IMR-90 (cell line): ENCODE measurements at regions not wholly inside any gene's neighbourhood (a gene's known extent, or its start where the extent isn't known, plus 50 kb on each side); places are given as distances from the start of the nearest gene placed in this dataset.

ENCODE experiments used
- ATAC-seq: fragments of 200-7000 bp; cut with Tn5 transposase; 2 replicates; pipeline ENCODE4 v1.9.1; 2020; ENCODE audit warnings: low read depth, mild to moderate bottlenecking, moderate library complexity
- BruUV-seq: library from RNA; stranded (reverse); fragments of 400-500 nt; replicated peaks from 2 replicates; lab custom pipeline; 2021; lab: Mats Ljungman, UMichigan
- CTCF ChIA-PET: fragments of 300-600 bp; formaldehyde crosslinking; extraction: SDS; loops from one replicate; lab custom pipeline; 2021; ENCODE audit warnings: antibody characterized with exemption; lab: Yijun Ruan, JAX
- POLR2A ChIA-PET: fragments of 300-600 bp; sonication (Branson Sonifier 250); formaldehyde crosslinking; loops from one replicate; lab custom pipeline; 2022; ENCODE audit warnings: antibody characterized with exemption; ENCODE audit not compliant: unreplicated experiment; lab: Charles Lee
- DNase-seq: peaks from one replicate; pipeline ENCODE4 v3.0.0; 2013
- H2AFZ ChIP-seq: replicated peaks from 2 replicates; pipeline ENCODE3; 2013; ENCODE audit warnings: low read length, mild to moderate bottlenecking; ENCODE audit not compliant: poor library complexity
- H2AK5ac ChIP-seq: 2 replicates; pipeline ENCODE4 v1.6.1; 2013; ENCODE audit warnings: low read depth, low read length, inconsistent platforms
- H2AK9ac ChIP-seq: replicated peaks from 2 replicates; pipeline ENCODE3; 2013; ENCODE audit warnings: mild to moderate bottlenecking, low read depth, low read length, moderate library complexity; ENCODE audit not compliant: poor library complexity
- H2BK120ac ChIP-seq: 2 replicates; pipeline ENCODE4 v1.6.1; 2013; ENCODE audit warnings: low read depth, low read length, inconsistent platforms
- H2BK15ac ChIP-seq: 3 replicates; pipeline ENCODE4 v1.6.1; 2013; ENCODE audit warnings: low read depth, low read length, inconsistent platforms
- H2BK20ac ChIP-seq: 2 replicates; pipeline ENCODE4 v1.6.1; 2013; ENCODE audit warnings: low read depth, mild to moderate bottlenecking, inconsistent platforms, low read length, moderate library complexity
- H2BK5ac ChIP-seq: 2 replicates; pipeline ENCODE4 v1.6.1; 2013; ENCODE audit warnings: mild to moderate bottlenecking, low read depth, low read length, inconsistent platforms; ENCODE audit not compliant: poor library complexity, severe bottlenecking
- H3K14ac ChIP-seq: replicated peaks from 2 replicates; pipeline ENCODE4 v1.6.1; 2013; ENCODE audit warnings: low read depth, low read length, inconsistent platforms
- H3K18ac ChIP-seq: 2 replicates; pipeline ENCODE4 v1.6.1; 2013; ENCODE audit warnings: low read depth, low read length, control low read depth
- H3K23ac ChIP-seq: 2 replicates; pipeline ENCODE4 v1.6.1; 2013; ENCODE audit warnings: low read depth, low read length, inconsistent platforms
- H3K27ac ChIP-seq: 2 replicates; pipeline ENCODE4 v1.5.1; 2013; ENCODE audit warnings: mild to moderate bottlenecking, control low read depth, low read length; ENCODE audit not compliant: insufficient read depth
- H3K27me3 ChIP-seq: 2 replicates; pipeline ENCODE4 v1.6.1; 2013; ENCODE audit warnings: low read length; ENCODE audit not compliant: control insufficient read depth, insufficient read depth
- H3K36me3 ChIP-seq: 2 replicates; pipeline ENCODE4 v1.6.1; 2013; ENCODE audit warnings: low read length, mixed read lengths; ENCODE audit not compliant: control insufficient read depth, insufficient read depth
- H3K4ac ChIP-seq: 2 replicates; pipeline ENCODE4 v1.6.1; 2013; ENCODE audit warnings: low read depth, low read length, inconsistent platforms
- H3K4me1 ChIP-seq: 2 replicates; pipeline ENCODE4 v1.6.1; 2013; ENCODE audit warnings: low read length, mixed read lengths; ENCODE audit not compliant: control insufficient read depth, insufficient read depth
- H3K4me2 ChIP-seq: 2 replicates; pipeline ENCODE4 v1.6.1; 2013; ENCODE audit warnings: low read depth, mild to moderate bottlenecking, control low read depth, low read length, moderate library complexity
- H3K4me3 ChIP-seq: 2 replicates; pipeline ENCODE4 v1.5.1; 2013; ENCODE audit warnings: low read depth, mild to moderate bottlenecking, control low read depth, low read length, moderate library complexity; ENCODE audit not compliant: insufficient read depth
- H3K56ac ChIP-seq: 2 replicates; pipeline ENCODE4 v1.6.1; 2013; ENCODE audit warnings: low read length, inconsistent platforms; ENCODE audit not compliant: insufficient read depth; ENCODE audit errors: extremely low read depth
- H3K79me1 ChIP-seq, 2 experiments: 2 replicates each; pipeline ENCODE4 v1.6.1; 2013; ENCODE audit warnings: low read length in 2 of 2, inconsistent platforms in 1 of 2, low read depth in 1 of 2
- H3K9ac ChIP-seq: 2 replicates; pipeline ENCODE4 v1.6.1; 2013; ENCODE audit warnings: low read depth, low read length, control low read depth
- H3K9me1 ChIP-seq: 2 replicates; pipeline ENCODE4 v1.6.1; 2013; ENCODE audit warnings: low read length, inconsistent platforms; ENCODE audit not compliant: insufficient read depth
- H3K9me3 ChIP-seq: 2 replicates; pipeline ENCODE4 v1.6.1; 2013; ENCODE audit warnings: low read length; ENCODE audit not compliant: control insufficient read depth, insufficient read depth
- H4K20me1 ChIP-seq: 2 replicates; pipeline ENCODE4 v1.6.1; 2013; ENCODE audit warnings: low read length, inconsistent platforms; ENCODE audit not compliant: insufficient read depth
- H4K5ac ChIP-seq: 2 replicates; pipeline ENCODE4 v1.6.1; 2013; ENCODE audit warnings: mild to moderate bottlenecking, low read depth, low read length, control low read depth
- H4K8ac ChIP-seq, 2 experiments: 2 replicates each; pipeline ENCODE4 v1.6.1; 2013; ENCODE audit warnings: low read depth in 2 of 2, low read length in 2 of 2, control low read depth in 1 of 2, inconsistent platforms in 1 of 2
- H4K91ac ChIP-seq: 2 replicates; pipeline ENCODE4 v1.6.1; 2013; ENCODE audit warnings: low read depth, low read length, inconsistent platforms; ENCODE audit not compliant: insufficient read depth
- FOS ChIP-seq: fragments of 150-350 bp; IDR thresholded peaks from 2 replicates; pipeline ENCODE4 v1.6.1; 2016; ENCODE audit warnings: low read depth, low read length
- MAZ ChIP-seq: IDR thresholded peaks from 2 replicates; pipeline ENCODE4 v1.6.1; 2012; ENCODE audit warnings: low read depth, mild to moderate bottlenecking, low read length, improper control_type of control experiment, moderate library complexity, borderline replicate concordance
- POLR2A ChIP-seq: IDR thresholded peaks from 2 replicates; pipeline ENCODE4 v1.6.1; 2012; ENCODE audit warnings: mild to moderate bottlenecking, low read depth, low read length
- RAD21 ChIP-seq: IDR thresholded peaks from 2 replicates; pipeline ENCODE4 v1.6.1; 2012; ENCODE audit warnings: low read length, improper control_type of control experiment
- RFX5 ChIP-seq: IDR thresholded peaks from 2 replicates; pipeline ENCODE4 v1.8.0; 2012; ENCODE audit warnings: low read depth, mild to moderate bottlenecking, low read length, moderate library complexity
- SMC3 ChIP-seq: fragments of 150-350 bp; IDR thresholded peaks from 2 replicates; pipeline ENCODE4 v1.6.1; 2016; ENCODE audit warnings: low read depth, mild to moderate bottlenecking, antibody characterized with exemption, low read length, moderate library complexity
- WGBS, 2 experiments: methylation state at CpG; one replicate each; pipeline versions ENCODE4 v1.1.5 to v1.1.7; 2013; ENCODE audit warnings: missing lambda C conversion rate in 2 of 2; ENCODE audit not compliant: insufficient read length in 1 of 2; ENCODE audit errors: extremely low coverage in 2 of 2; 5-methylcytosine and 5-hydroxymethylcytosine counted together
- dilution Hi-C: fragments of 300-500 bp; cut with HindIII; formaldehyde crosslinking; loops from one replicate; pipeline ENCODE4 v1.14.3; 2018; ENCODE audit warnings: low sequenced_read_pairs; ENCODE audit not compliant: unreplicated experiment
- in situ Hi-C: fragments of 300-500 bp; cut with MboI; formaldehyde crosslinking; loops from 3 replicates; pipeline ENCODE4 v1.14.3; 2019; ENCODE audit warnings: low sequenced_read_pairs, inconsistent platforms, mixed read lengths
- intact Hi-C: fragments of 100-400 bp; cut with micrococcal nuclease; formaldehyde crosslinking; loops from 2 replicates; pipeline ENCODE4 v1.10.0; 2022

DNA sequence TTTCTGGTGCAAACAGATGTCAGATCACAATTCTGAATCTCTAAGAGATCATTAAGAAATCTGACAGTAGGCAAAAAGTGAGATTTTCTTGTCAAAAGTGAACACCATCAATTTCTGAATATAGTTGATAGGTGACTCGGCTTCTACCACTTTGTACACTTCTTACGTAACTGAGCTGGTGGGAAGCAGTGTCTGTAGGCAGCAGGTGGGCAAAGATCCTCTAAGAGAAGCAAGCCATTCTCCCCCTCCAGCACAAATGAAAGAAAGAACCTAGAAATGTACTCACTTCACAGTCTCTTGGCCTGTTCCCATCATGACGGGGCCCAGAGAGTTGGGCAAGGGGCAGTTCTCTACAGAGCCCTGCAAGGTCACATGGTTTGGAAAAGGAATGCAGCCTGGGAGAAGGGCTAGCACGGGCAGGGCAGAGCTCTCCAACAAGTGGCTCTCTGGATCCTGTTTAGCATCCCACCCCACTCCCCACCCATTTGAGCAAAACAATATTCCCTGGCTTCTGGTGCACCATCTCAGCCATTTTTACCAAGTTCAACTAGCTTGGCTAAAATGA, 412.6 kb downstream of the LTN1 start:
- ChIA-PET CTCF (no interaction called here), POLR2A (no interaction called here)
- no peak overlapping the region for H2BK120ac ChIP-seq
- H4K8ac ChIP-seq: no peak overlapping the region
- H3K4me3 ChIP-seq: no peak overlapping the region
- H3K14ac ChIP-seq: no peak overlapping the region
- no peak overlapping the region for H2BK5ac ChIP-seq
- H3K4me2 ChIP-seq: no peak overlapping the region
- TF ChIP-seq RAD21 (no peak), POLR2A (no peak), SMC3 (no peak), FOS (no peak), MAZ (no peak), RFX5 (no peak)
- no peaks in the 10 kb centered on the region for H3K79me1 ChIP-seq
- no peak overlapping the region for H3K27ac ChIP-seq
- no peak overlapping the region for H2BK15ac ChIP-seq
- no TSS peak for BruUV-seq
- H2AFZ ChIP-seq: no peak overlapping the region
- H3K56ac ChIP-seq: no peak overlapping the region
- DNase-seq (no peak), ATAC-seq (no peak)
- no peak overlapping the region for H3K18ac ChIP-seq
- no peak overlapping the region for H4K5ac ChIP-seq
- no peaks in the 10 kb centered on the region for H3K36me3 ChIP-seq
- no peaks in the 10 kb centered on the region for H3K4me1 ChIP-seq
- H3K4ac ChIP-seq: no peak overlapping the region
- WGBS, 2 experiments: no CpG with 5 or more reads among the region's 4 CpGs
- H3K9me3 ChIP-seq: no peaks in the 10 kb centered on the region
- no peaks in the 10 kb centered on the region for H4K20me1 ChIP-seq
- H2AK5ac ChIP-seq: no peak overlapping the region
- no peak overlapping the region for H2AK9ac ChIP-seq
- no peak overlapping the region for H4K91ac ChIP-seq
- H2BK20ac ChIP-seq: no peak overlapping the region
- no peaks in the 10 kb centered on the region for H3K27me3 ChIP-seq
- H3K9me1 ChIP-seq: no peaks in the 10 kb centered on the region
- intact Hi-C loops: no loop called here
- no peak overlapping the region for H3K23ac ChIP-seq
- no peak overlapping the region for H3K9ac ChIP-seq
- in situ Hi-C loops: no loop called here
- dilution Hi-C loops: no loop called here
